ENCODE measurements at regions not wholly inside any gene's neighbourhood (a gene's known extent, or its start where the extent isn't known, plus 50 kb on each side); places are given as distances from the start of the nearest gene placed in this dataset.

GRCh38 chr3:157920822-157921700 lies 185.2 kb downstream of the SHOX2 start:
- H3K4me2 ChIP-seq (ENCODE audit: extremely low read depth, insufficient read depth, low read length): no peak overlapping the region
- no peaks in the 10 kb centered on the region for H3K4me1 ChIP-seq (ENCODE audit: control insufficient read depth, extremely low read depth, insufficient read depth, low read length)
- no peak overlapping the region for H3K4me3 ChIP-seq (replicated peaks in 1 of 4; ENCODE audit: control extremely low read depth in 1 of 4, insufficient read depth in 1 of 4, low read depth in 3 of 4, low read length in 4 of 4)
- no peak for DNase-seq (ENCODE audit: low read depth in 2 of 2)
- no peak overlapping the region for H3K9ac ChIP-seq (ENCODE audit: insufficient read depth, low read length)
- no peaks in the 10 kb centered on the region for H3K27me3 ChIP-seq (ENCODE audit: control insufficient read depth, insufficient read depth, low read length)
- H3K36me3 ChIP-seq (ENCODE audit: control insufficient read depth, insufficient read depth, low read length): no peaks in the 10 kb centered on the region
- no peak for TF ChIP-seq EZH2 (IDR thresholded peaks at IDR 0.05; ENCODE audit: low read length, missing control alignments)
- no peak overlapping the region for H2AFZ ChIP-seq (ENCODE audit: low read length)
- H3K79me2 ChIP-seq (ENCODE audit: control insufficient read depth, insufficient read depth, low read length): no peaks in the 10 kb centered on the region
- H3K27ac ChIP-seq (ENCODE audit: insufficient read depth, low read length): no peak overlapping the region
- no peaks in the 10 kb centered on the region for H3K9me3 ChIP-seq (ENCODE audit: control insufficient read depth, insufficient read depth, low read depth, low read length)
- no peaks in the 10 kb centered on the region for H4K20me1 ChIP-seq (ENCODE audit: control insufficient read depth, extremely low read depth, insufficient read depth, low read length)

DNA sequence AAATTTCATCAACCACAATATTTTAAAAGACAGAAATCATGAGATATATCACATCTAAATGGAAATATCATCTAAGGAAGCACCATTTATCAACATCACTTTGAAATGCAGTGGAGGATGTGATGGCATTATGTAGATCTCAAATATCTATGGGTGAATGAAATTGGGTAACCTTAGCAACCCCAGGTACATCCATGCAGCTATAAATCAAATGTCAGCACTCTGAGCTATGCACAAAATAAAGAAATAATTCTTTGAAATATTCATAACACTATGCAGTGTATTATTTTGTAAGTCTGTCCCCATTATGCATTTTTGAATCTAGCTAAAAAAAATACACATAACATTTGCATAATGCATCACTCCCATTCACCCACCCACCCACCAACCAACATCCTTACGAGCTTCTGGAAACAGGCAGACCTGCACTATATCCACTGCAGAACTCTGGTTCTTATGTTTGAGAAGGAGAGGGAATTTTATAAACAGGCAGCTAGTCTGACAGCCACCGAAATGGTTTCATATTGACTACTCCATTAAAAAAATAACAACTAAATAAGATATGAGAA lies 186.8 kb downstream of the SHOX2 start:
- Histone ChIP-seq H3K27ac (ENCODE audit: insufficient read depth, low read length) (no peak overlapping the region), H2AFZ (ENCODE audit: low read length) (no peak overlapping the region), H4K20me1 (ENCODE audit: control insufficient read depth, extremely low read depth, insufficient read depth, low read length) (no peaks in the 10 kb centered on the region), H3K4me3 (replicated peaks in 1 of 4; ENCODE audit: control extremely low read depth in 1 of 4, insufficient read depth in 1 of 4, low read depth in 3 of 4, low read length in 4 of 4) (no peak overlapping the region), H3K4me2 (ENCODE audit: extremely low read depth, insufficient read depth, low read length) (no peak overlapping the region), H3K9me3 (ENCODE audit: control insufficient read depth, insufficient read depth, low read depth, low read length) (no peaks in the 10 kb centered on the region), H3K4me1 (ENCODE audit: control insufficient read depth, extremely low read depth, insufficient read depth, low read length) (no peaks in the 10 kb centered on the region), H3K79me2 (ENCODE audit: control insufficient read depth, insufficient read depth, low read length) (no peaks in the 10 kb centered on the region), H3K36me3 (ENCODE audit: control insufficient read depth, insufficient read depth, low read length) (no peaks in the 10 kb centered on the region), H3K27me3 (ENCODE audit: control insufficient read depth, insufficient read depth, low read length) (no peaks in the 10 kb centered on the region), H3K9ac (ENCODE audit: insufficient read depth, low read length) (no peak overlapping the region)
- no peak for TF ChIP-seq EZH2 (IDR thresholded peaks at IDR 0.05; ENCODE audit: low read length, missing control alignments)
- TF ChIP-seq CTCF (conservative IDR thresholded peaks at IDR 0.05 in 1 of 2, IDR thresholded peaks at IDR 0.05 in 1 of 2; ENCODE audit: low read depth in 1 of 2, low read length in 2 of 2): no peak
- no peak for DNase-seq (ENCODE audit: low read depth in 2 of 2)

GRCh38 chr3:157918402-157918801 lies 187.8 kb downstream of the SHOX2 start:
- no peak overlapping the region for H3K9ac ChIP-seq (ENCODE audit: insufficient read depth, low read length)
- no peak overlapping the region for H3K27ac ChIP-seq (ENCODE audit: insufficient read depth, low read length)
- DNase-seq (ENCODE audit: low read depth in 2 of 2): no peak
- H3K4me2 ChIP-seq (ENCODE audit: extremely low read depth, insufficient read depth, low read length): no peak overlapping the region
- H3K79me2 ChIP-seq (ENCODE audit: control insufficient read depth, insufficient read depth, low read length): no peaks in the 10 kb centered on the region
- no peaks in the 10 kb centered on the region for H3K4me1 ChIP-seq (ENCODE audit: control insufficient read depth, extremely low read depth, insufficient read depth, low read length)
- no peak overlapping the region for H2AFZ ChIP-seq (ENCODE audit: low read length)
- H3K4me3 ChIP-seq (replicated peaks in 1 of 4; ENCODE audit: control extremely low read depth in 1 of 4, insufficient read depth in 1 of 4, low read depth in 3 of 4, low read length in 4 of 4): no peak overlapping the region
- H3K36me3 ChIP-seq (ENCODE audit: control insufficient read depth, insufficient read depth, low read length): no peaks in the 10 kb centered on the region
- TF ChIP-seq CTCF (conservative IDR thresholded peaks at IDR 0.05 in 1 of 2, IDR thresholded peaks at IDR 0.05 in 1 of 2; ENCODE audit: low read depth in 1 of 2, low read length in 2 of 2) (no peak), EZH2 (IDR thresholded peaks at IDR 0.05; ENCODE audit: low read length, missing control alignments) (no peak)
- no peaks in the 10 kb centered on the region for H3K27me3 ChIP-seq (ENCODE audit: control insufficient read depth, insufficient read depth, low read length)
- no peaks in the 10 kb centered on the region for H3K9me3 ChIP-seq (ENCODE audit: control insufficient read depth, insufficient read depth, low read depth, low read length)
- H4K20me1 ChIP-seq (ENCODE audit: control insufficient read depth, extremely low read depth, insufficient read depth, low read length): no peaks in the 10 kb centered on the region
